Smooth muscle cell (in vitro differentiated cells): ENCODE measurements at regions not wholly inside any gene's neighbourhood (a gene's known extent, or its start where the extent isn't known, plus 50 kb on each side); places are given as distances from the start of the nearest gene placed in this dataset.
"Not testable (repeated sequence)": the region's sequence is repeated elsewhere in the genome, so short reads cannot be mapped to it uniquely, and the experiment has no call there.

ENCODE experiments used
- DNase-seq: peaks from one replicate; lab custom pipeline; 2025; ENCODE audit not compliant: unreplicated experiment; lab: John Stamatoyannopoulos, UW
- H2AFZ ChIP-seq: fragments of 200-600 bp; sonication (generic); 2 replicates; pipeline ENCODE4 v1.6.0; 2016; ENCODE audit warnings: antibody characterized with exemption, low read depth, mild to moderate bottlenecking
- H3F3A ChIP-seq: fragments of 200-600 bp; sonication (generic); 2 replicates; pipeline ENCODE4 v1.6.0; 2017; ENCODE audit warnings: antibody characterized with exemption, low read depth
- H3K27ac ChIP-seq: fragments of 200-600 bp; sonication (generic); 2 replicates; pipeline ENCODE4 v1.5.1; 2016; ENCODE audit warnings: low read depth, mild to moderate bottlenecking
- H3K27me3 ChIP-seq: fragments of 200-600 bp; sonication (generic); 2 replicates; pipeline ENCODE4 v1.6.1; 2016; ENCODE audit warnings: low read depth, mild to moderate bottlenecking
- H3K36me3 ChIP-seq: fragments of 200-600 bp; sonication (generic); 2 replicates; pipeline ENCODE4 v1.5.1; 2016; ENCODE audit warnings: low read depth
- H3K4me1 ChIP-seq: fragments of 200-600 bp; sonication (generic); 2 replicates; pipeline ENCODE4 v1.5.1; 2016; ENCODE audit warnings: low read depth
- H3K4me2 ChIP-seq: fragments of 200-600 bp; sonication (generic); 2 replicates; pipeline ENCODE4 v1.6.0; 2016; ENCODE audit warnings: mild to moderate bottlenecking
- H3K4me3 ChIP-seq: fragments of 200-600 bp; sonication (generic); 2 replicates; pipeline ENCODE4 v1.5.1; 2016; ENCODE audit warnings: mild to moderate bottlenecking
- H3K79me2 ChIP-seq: fragments of 200-600 bp; sonication (generic); 2 replicates; pipeline ENCODE4 v1.6.0; 2016; ENCODE audit warnings: low read depth, mild to moderate bottlenecking
- H3K9ac ChIP-seq: fragments of 200-600 bp; sonication (generic); 2 replicates; pipeline ENCODE4 v1.6.0; 2016; ENCODE audit warnings: low read depth
- H3K9me3 ChIP-seq: fragments of 200-600 bp; sonication (generic); replicated peaks from 2 replicates; pipeline ENCODE4 v1.5.1; 2016; ENCODE audit warnings: low read depth
- H4K20me1 ChIP-seq: fragments of 200-600 bp; sonication (generic); 2 replicates; pipeline ENCODE4 v1.6.0; 2016; ENCODE audit warnings: low read depth
- CTCF ChIP-seq: fragments of 200-600 bp; sonication (generic); IDR thresholded peaks from 2 replicates; pipeline ENCODE4 v1.5.1; 2017; ENCODE audit warnings: borderline replicate concordance, mild to moderate bottlenecking, antibody characterized with exemption; ENCODE audit not compliant: insufficient read depth, poor library complexity, severe bottlenecking
- WGBS: methylation state at CpG from one replicate; pipeline ENCODE4 v1.1.7; 2016; ENCODE audit warnings: low lambda C conversion rate; 5-methylcytosine and 5-hydroxymethylcytosine counted together

GRCh38 chr19:28549680-28550277 is 663.2 kb downstream of the UQCRFS1 start:
- Histone ChIP-seq H2AFZ (no peak overlapping the region), H3K9ac (no peak overlapping the region), H3K79me2 (no peaks in the 10 kb centered on the region), H3K4me2 (no peak overlapping the region), H3F3A (no peaks in the 10 kb centered on the region), H3K27ac (no peak overlapping the region), H3K4me1 (no peaks in the 10 kb centered on the region), H3K27me3 (no peaks in the 10 kb centered on the region), H3K36me3 (no peaks in the 10 kb centered on the region), H3K4me3 (no peak overlapping the region), H3K9me3 (no peaks in the 10 kb centered on the region), H4K20me1 (no peaks in the 10 kb centered on the region)
- DNase-seq, result no peak
- 86% methylated on average over 7 of the region's 7 CpGs for WGBS
- TF ChIP-seq CTCF, result no peak

GRCh38 chr19:28546148-28546685 is 666.7 kb downstream of the UQCRFS1 start:
- DNase-seq, result no peak
- Histone ChIP-seq H3K79me2 (no peaks in the 10 kb centered on the region), H3K4me2 (no peak overlapping the region), H3K9me3 (no peaks in the 10 kb centered on the region), H3K27me3 (no peaks in the 10 kb centered on the region), H4K20me1 (no peaks in the 10 kb centered on the region), H2AFZ (no peak overlapping the region), H3F3A (no peaks in the 10 kb centered on the region), H3K9ac (no peak overlapping the region), H3K4me1 (no peaks in the 10 kb centered on the region), H3K27ac (no peak overlapping the region), H3K36me3 (no peaks in the 10 kb centered on the region), H3K4me3 (no peak overlapping the region)
- WGBS, result 87% methylated on average over 10 of the region's 10 CpGs
- TF ChIP-seq CTCF, result no peak

GRCh38 chr19:28545397-28545796 is 667.6 kb downstream of the UQCRFS1 start:
- not testable (repeated sequence) for H3K4me2 ChIP-seq, H3K9ac ChIP-seq, H3K4me3 ChIP-seq, DNase-seq, H3K9me3 ChIP-seq, H3K79me2 ChIP-seq, H2AFZ ChIP-seq, H3K36me3 ChIP-seq, H3K27me3 ChIP-seq, H4K20me1 ChIP-seq, H3K4me1 ChIP-seq, H3F3A ChIP-seq, H3K27ac ChIP-seq
- 85% methylated on average over 7 of the region's 7 CpGs for WGBS

GRCh38 chr19:28544451-28545261 is 668.3 kb downstream of the UQCRFS1 start:
- H3K9me3 ChIP-seq, result no peaks in the 10 kb centered on the region
- no peak overlapping the region for H3K27ac ChIP-seq
- WGBS, result 94% methylated on average over 2 of the region's 2 CpGs
- no peaks in the 10 kb centered on the region for H3F3A ChIP-seq
- H2AFZ ChIP-seq, result no peak overlapping the region
- H3K27me3 ChIP-seq, result no peaks in the 10 kb centered on the region
- H3K36me3 ChIP-seq, result no peaks in the 10 kb centered on the region
- H3K4me3 ChIP-seq, result no peak overlapping the region
- H3K4me1 ChIP-seq, result no peaks in the 10 kb centered on the region
- H3K79me2 ChIP-seq, result no peaks in the 10 kb centered on the region
- H3K4me2 ChIP-seq, result no peak overlapping the region
- H4K20me1 ChIP-seq, result no peaks in the 10 kb centered on the region
- TF ChIP-seq CTCF, result no peak
- no peak for DNase-seq
- no peak overlapping the region for H3K9ac ChIP-seq
